GM10266 (cell line): ENCODE measurements at regions not wholly inside any gene's neighbourhood (a gene's known extent, or its start where the extent isn't known, plus 50 kb on each side); places are given as distances from the start of the nearest gene placed in this dataset.

Experiments used
- DNase-seq: peaks from one replicate; pipeline ENCODE4 v3.0.0; 2012; ENCODE audit errors: extremely low spot score
- TF ChIP-seq, protein P1 (sequence below): IDR thresholded peaks from 2 replicates; pipeline ENCODE4 v1.5.1; 2012; ENCODE audit warnings: mild to moderate bottlenecking, low read depth; ENCODE audit not compliant: control insufficient read depth, insufficient read depth; ENCODE audit errors: missing control alignments

DNA sequence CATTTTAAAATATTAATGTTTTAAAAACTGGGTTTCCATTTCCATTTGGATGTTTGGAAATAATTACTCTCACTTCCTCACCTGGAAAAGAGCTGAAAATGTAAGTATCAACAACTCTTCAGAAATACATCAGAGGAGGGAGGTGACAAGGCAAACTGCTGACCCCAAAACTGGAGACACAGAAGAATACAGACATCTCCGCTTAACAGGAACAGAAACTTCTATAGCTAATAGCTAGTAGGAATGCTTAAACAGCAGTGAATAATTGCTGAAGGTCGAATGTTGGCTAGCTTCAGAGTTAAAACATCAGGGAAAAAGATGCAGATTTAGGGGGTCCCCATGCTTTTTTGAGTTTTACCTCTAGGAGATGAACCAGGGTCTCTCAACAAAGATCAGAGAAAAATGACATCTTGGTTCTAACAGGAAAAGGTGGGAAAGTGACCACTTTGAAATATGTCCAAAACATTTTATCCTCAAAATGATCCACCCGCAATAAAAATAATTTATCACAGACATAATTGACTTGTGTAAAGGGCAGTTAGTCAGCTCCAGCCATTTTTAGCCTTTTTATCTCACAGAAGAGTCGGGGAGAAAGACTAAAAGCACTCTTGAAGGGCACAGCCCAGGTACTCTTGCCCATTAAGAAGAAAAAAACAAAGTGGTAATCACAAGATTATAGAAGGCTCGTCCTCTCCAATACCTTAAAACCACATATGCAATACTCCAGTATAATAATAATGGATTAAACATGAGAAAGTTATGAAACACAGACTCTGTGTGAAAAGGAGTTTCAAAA lies 1474.9 kb downstream of the EFNA5 start:
- TF ChIP-seq, protein P1, sequence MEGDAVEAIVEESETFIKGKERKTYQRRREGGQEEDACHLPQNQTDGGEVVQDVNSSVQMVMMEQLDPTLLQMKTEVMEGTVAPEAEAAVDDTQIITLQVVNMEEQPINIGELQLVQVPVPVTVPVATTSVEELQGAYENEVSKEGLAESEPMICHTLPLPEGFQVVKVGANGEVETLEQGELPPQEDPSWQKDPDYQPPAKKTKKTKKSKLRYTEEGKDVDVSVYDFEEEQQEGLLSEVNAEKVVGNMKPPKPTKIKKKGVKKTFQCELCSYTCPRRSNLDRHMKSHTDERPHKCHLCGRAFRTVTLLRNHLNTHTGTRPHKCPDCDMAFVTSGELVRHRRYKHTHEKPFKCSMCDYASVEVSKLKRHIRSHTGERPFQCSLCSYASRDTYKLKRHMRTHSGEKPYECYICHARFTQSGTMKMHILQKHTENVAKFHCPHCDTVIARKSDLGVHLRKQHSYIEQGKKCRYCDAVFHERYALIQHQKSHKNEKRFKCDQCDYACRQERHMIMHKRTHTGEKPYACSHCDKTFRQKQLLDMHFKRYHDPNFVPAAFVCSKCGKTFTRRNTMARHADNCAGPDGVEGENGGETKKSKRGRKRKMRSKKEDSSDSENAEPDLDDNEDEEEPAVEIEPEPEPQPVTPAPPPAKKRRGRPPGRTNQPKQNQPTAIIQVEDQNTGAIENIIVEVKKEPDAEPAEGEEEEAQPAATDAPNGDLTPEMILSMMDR = no peak
- DNase-seq = no peak

DNA sequence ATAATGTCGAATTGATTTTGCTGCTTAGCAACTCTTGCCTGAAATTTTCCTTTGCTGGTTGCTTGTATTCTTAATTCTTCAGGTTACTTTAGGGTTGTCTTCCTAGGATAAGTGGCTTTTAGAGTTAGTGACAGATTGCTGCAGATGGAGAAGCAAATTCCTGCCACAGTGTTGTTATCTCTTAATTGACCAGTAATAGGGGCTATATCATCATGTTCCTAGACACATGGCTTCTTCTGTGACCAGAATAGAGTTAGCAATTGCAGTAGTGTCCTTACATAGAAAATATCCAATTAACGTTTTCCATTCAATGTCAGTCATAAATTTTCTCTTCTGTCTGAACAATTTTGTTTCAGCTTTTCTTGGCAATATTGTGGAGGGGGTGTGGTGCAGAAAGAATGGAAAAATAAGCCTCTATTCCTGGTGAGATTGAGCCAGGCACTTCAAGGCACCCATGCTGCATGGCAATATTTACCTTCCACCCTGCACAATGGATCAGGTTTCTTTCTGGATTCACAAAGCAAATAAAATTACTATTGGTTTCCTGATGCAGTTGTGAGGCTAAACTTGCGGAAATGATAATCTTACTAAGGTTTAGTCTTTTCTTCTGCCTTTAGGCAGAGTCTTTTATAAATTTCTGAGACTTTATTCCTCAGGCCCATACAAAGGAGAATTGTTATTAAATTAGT lies 1481.5 kb downstream of the EFNA5 start:
- TF ChIP-seq, protein P1 = no peak
- no peak for DNase-seq

DNA sequence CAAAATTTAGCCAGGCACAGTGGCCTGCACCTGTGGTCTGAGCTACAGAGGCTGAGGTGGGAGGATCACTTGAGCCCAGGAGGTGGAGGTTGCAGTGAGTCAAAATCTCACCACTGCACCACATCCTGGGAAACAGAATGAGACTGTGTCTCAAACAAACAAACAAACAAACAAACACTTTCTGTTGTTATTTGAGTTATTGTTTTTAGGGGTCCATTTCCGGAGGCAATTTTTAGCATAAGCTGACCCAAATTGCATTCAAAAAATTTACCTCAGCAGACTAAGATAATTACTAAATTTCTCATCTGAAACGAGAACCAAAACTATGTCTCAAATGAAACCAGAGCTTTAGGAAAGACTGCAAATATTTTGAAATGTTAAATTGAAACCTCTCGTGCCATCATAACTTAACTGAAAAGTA lies 1485.1 kb downstream of the EFNA5 start:
- TF ChIP-seq, protein P1 = no peak
- DNase-seq = no peak

DNA sequence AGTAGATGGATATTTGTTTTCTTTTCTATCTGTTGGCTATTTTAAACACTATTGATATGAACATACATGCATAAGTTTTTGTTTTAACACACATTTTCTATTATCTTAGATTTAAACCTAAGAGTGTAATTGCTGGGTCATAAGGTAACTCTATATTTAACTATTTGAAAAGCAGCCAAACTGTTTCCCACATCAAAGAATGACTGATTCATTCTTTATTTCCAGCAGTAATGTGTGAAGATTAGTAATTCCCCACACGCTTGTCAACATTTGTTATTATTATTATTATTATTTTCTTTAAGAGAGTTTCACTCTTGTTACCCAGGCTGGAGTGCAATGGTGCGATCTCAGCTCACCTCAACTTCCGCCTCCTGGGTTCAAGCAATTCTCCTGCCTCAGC lies 1495.8 kb downstream of the EFNA5 start:
- TF ChIP-seq, protein P1 = no peak
- no peak for DNase-seq

DNA sequence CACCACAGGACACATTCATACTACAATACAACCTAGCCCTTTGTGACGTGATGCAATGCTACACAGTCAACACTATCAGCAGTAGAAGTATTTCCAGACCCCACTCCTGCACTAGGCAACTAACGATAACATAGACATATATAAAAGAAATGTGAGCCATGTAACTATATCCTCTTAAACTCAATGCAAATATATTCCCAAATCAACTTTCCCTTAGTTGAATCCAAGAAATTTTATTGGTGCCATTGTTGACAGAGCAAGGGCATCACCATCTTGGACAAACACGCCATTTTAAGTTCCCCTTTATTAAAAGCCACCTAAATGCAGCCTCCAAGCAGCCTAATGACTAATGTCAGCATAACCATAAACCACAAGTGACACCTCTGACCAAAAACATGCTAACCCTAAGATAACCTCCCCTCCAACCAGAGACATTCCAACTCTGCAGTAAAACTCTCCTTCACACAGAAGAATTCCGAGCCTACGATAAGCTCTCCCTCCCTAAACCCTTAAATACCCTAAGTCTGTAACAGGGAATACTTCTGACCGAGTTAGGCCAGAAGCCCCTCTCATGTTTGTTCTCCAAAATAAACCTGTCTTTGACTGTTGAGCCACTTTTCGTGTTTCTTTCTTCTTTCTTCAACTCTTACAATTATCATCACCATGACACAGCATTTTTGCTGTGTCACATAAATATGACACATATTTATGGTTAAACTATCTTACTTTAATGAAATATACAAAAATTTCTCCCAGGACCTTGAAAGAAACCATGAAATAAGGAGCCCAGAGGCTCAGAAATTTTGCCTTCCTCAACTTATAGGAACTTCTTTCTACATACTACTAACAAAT lies 1497.8 kb downstream of the EFNA5 start:
- DNase-seq = no peak
- TF ChIP-seq, protein P1 = no peak

DNA sequence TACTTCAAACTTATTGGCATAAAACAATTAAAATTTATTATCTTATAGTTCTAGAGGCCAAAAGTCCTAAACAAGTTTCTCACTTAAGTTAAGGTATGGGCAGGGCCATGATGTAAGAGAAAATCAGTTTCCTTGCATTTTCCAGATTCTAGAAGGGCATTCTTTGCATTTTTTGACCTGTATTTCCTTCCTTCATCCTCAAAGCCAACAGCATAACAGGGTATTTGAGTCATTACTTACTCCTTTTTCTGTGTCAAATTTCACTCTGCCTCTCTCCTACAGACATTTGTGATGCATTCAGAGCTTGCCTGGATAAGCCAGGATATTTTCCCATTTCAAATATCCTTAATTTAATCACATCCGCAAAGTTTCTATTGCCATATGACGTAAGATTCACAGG lies 1499.0 kb downstream of the EFNA5 start:
- DNase-seq = no peak

More for the DNA sequence above, 1499.0 kb downstream of the EFNA5 start:
- TF ChIP-seq, protein P1 = no peak
